ENCODE measurements at regions not wholly inside any gene's neighbourhood (a gene's known extent, or its start where the extent isn't known, plus 50 kb on each side); places are given as distances from the start of the nearest gene placed in this dataset.

DNA sequence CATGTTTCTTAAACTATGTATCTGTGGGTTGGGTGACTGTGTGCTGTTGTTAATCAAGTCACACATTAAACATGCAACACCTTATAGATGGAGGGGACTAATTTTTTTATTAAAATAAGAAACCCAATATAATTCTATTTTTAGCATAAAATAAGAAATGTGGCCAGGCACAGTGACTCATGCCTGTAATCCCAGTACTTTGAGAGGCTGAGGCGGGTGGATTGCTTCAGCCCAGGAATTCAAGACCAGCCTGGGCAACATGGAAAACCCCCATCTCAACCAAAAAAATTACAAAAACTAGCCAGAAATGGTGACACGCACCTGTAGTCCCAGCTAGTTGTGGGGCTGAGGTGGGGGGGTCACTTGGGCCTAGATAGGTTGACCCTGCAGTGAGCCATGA, 1021.0 kb downstream of the EPHA3 start (continued):
- TF ChIP-seq SETDB1 (IDR thresholded peaks at IDR 0.05; ENCODE audit: low read length): no peak
- no peak for TF ChIP-seq ZNF274 (IDR thresholded peaks at IDR 0.05; ENCODE audit: borderline replicate concordance, low read depth, low read length)
- no peak for TF ChIP-seq CXXC5 (CRISPR knock-in tag; IDR thresholded peaks at IDR 0.05)
- TF ChIP-seq, protein P1, sequence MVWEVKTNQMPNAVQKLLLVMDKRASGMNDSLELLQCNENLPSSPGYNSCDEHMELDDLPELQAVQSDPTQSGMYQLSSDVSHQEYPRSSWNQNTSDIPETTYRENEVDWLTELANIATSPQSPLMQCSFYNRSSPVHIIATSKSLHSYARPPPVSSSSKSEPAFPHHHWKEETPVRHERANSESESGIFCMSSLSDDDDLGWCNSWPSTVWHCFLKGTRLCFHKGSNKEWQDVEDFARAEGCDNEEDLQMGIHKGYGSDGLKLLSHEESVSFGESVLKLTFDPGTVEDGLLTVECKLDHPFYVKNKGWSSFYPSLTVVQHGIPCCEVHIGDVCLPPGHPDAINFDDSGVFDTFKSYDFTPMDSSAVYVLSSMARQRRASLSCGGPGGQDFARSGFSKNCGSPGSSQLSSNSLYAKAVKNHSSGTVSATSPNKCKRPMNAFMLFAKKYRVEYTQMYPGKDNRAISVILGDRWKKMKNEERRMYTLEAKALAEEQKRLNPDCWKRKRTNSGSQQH (CRISPR knock-in tag; IDR thresholded peaks at IDR 0.05): no peak
- no peak for TF ChIP-seq RBM39 (optimal IDR thresholded peaks at IDR 0.05; ENCODE audit: low read depth, low read length)

DNA sequence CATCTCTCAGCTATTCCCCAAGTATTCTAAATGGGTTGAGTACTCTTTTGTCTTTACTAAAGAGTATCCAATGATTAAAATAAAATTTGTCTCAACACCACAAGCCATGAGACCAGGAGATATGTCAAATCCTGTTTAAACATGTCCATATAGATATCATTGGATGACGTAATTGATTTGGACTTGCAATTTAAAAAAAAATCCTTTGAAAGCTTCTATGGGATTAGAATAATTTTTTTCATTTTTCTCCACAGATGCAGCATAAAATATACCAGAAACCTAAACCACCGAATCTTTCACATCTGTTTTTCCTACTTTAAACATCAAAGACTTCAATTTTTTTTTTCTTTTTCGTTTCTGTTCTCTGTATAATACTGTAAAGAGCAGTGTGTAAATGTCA, 1022.3 kb downstream of the EPHA3 start:
- in situ Hi-C loops (cut with MboI) (no loop called here), intact Hi-C loops (cut with micrococcal nuclease) (no loop called here)
- CTCF ChIA-PET (ENCODE audit: low intra/inter-chr PET ratio): no interaction called here
- WGBS (ENCODE audit: insufficient coverage, low coverage, missing lambda C conversion rate): 0% methylated on average over 3 of the region's 3 CpGs
- Histone ChIP-seq H3K4me3 (no peak overlapping the region), H3K9ac (ENCODE audit: insufficient read depth in 1 of 2, low read depth in 2 of 2, low read length in 2 of 2) (no peak overlapping the region), H3K27me3 (ENCODE audit: control insufficient read depth in 2 of 2, insufficient read depth in 2 of 2, low read length in 2 of 2) (no peaks in the 10 kb centered on the region), H3K36me3 (ENCODE audit: control insufficient read depth, insufficient read depth, low read length) (no peaks in the 10 kb centered on the region), H4K20me1 (replicated peaks; ENCODE audit: control insufficient read depth, insufficient read depth, low read length) (no peaks in the 10 kb centered on the region), H3K79me2 (ENCODE audit: control insufficient read depth, insufficient read depth, low read length) (no peaks in the 10 kb centered on the region), H3K9me3 (replicated peaks; ENCODE audit: control insufficient read depth, insufficient read depth, low read depth, low read length) (no peaks in the 10 kb centered on the region), H2AFZ (ENCODE audit: low read depth, low read length) (no peak overlapping the region), H3K27ac (ENCODE audit: extremely low read depth, low read depth, low read length) (no peak overlapping the region), H3K4me1 (replicated peaks in 1 of 2; ENCODE audit: control insufficient read depth in 2 of 2, insufficient read depth in 2 of 2, low read length in 2 of 2) (no peaks in the 10 kb centered on the region), H3K9me1 (ENCODE audit: control insufficient read depth, insufficient read depth, low read length) (no peaks in the 10 kb centered on the region), H3K4me2 (ENCODE audit: insufficient read depth, low read length) (no peak overlapping the region)
- DNase-seq (ENCODE audit: extremely low read depth in 1 of 4, low spot score in 3 of 4): no peak
- POLR2A ChIA-PET: no interaction called here
- TF ChIP-seq, protein P2, sequence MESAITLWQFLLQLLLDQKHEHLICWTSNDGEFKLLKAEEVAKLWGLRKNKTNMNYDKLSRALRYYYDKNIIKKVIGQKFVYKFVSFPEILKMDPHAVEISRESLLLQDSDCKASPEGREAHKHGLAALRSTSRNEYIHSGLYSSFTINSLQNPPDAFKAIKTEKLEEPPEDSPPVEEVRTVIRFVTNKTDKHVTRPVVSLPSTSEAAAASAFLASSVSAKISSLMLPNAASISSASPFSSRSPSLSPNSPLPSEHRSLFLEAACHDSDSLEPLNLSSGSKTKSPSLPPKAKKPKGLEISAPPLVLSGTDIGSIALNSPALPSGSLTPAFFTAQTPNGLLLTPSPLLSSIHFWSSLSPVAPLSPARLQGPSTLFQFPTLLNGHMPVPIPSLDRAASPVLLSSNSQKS (CRISPR knock-in tag; IDR thresholded peaks at IDR 0.05): no peak
- TF ChIP-seq SIX5 (IDR thresholded peaks at IDR 0.05; ENCODE audit: borderline replicate concordance in 1 of 2, insufficient read depth in 1 of 2, low read depth in 1 of 2, low read length in 2 of 2) (no peak), ETV6 (IDR thresholded peaks at IDR 0.05; ENCODE audit: borderline replicate concordance in 1 of 2, low read depth in 2 of 2, low read length in 1 of 2) (no peak), ETV6 (CRISPR knock-in tag; IDR thresholded peaks at IDR 0.05; ENCODE audit: borderline replicate concordance) (no peak), GABPB2 (CRISPR knock-in tag; conservative IDR thresholded peaks at IDR 0.05) (no peak)
- TF ChIP-seq, protein P3, sequence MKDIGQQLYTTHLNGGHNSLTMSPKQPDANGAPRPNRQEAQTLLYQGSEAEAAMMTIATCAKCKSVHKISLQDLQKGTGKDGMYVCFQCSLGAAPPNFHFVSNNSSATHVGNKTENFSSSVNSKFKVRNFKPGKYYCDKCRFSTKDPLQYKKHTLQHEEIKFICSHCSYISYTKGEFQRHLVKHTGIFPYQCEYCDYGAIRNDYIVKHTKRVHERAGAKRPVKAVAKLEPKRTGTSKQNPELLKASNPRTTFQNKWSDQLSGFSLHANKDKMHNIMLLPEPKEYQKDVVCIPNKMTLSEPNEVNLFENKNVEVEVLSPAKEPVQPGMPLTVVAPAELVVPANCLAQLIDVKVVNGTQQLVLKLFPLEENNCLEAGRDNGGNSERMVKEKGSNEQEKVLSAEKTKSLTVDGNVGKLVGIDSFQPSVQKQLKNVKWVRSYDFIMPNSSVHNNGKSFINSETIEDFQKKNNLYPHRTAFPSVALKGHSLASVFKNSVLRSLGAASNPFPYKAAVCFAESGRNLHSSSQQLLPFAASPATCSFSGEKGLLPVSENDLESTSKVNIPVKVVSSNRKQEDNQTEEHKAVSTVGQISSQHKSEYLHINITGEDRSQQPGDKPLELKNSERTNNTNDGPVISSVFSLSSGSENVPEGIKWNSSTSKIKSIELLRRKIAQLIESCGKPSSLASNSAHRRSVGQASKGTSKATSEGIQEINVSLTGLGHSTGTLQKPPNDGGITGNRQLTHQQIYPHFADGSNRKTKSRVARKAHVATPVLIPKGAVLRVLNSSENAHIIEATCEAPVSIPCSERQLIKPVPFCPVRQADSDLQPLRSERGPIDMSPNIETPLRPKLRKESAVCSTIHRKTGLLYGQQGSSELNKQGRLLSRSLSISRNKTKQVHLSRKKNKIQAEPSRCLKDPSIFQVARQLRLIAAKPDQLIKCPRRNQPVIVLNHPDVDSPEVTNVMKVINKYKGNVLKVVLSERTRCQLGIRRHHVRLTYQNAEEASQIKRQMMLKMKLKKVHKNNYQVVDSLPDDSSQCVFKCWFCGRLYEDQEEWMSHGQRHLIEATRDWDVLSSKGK (CRISPR knock-in tag; IDR thresholded peaks at IDR 0.05): no peak
- TF ChIP-seq, protein P4, sequence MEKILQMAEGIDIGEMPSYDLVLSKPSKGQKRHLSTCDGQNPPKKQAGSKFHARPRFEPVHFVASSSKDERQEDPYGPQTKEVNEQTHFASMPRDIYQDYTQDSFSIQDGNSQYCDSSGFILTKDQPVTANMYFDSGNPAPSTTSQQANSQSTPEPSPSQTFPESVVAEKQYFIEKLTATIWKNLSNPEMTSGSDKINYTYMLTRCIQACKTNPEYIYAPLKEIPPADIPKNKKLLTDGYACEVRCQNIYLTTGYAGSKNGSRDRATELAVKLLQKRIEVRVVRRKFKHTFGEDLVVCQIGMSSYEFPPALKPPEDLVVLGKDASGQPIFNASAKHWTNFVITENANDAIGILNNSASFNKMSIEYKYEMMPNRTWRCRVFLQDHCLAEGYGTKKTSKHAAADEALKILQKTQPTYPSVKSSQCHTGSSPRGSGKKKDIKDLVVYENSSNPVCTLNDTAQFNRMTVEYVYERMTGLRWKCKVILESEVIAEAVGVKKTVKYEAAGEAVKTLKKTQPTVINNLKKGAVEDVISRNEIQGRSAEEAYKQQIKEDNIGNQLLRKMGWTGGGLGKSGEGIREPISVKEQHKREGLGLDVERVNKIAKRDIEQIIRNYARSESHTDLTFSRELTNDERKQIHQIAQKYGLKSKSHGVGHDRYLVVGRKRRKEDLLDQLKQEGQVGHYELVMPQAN (IDR thresholded peaks at IDR 0.05; ENCODE audit: borderline replicate concordance): no peak
- TF ChIP-seq, protein P5, sequence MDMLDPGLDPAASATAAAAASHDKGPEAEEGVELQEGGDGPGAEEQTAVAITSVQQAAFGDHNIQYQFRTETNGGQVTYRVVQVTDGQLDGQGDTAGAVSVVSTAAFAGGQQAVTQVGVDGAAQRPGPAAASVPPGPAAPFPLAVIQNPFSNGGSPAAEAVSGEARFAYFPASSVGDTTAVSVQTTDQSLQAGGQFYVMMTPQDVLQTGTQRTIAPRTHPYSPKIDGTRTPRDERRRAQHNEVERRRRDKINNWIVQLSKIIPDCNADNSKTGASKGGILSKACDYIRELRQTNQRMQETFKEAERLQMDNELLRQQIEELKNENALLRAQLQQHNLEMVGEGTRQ (CRISPR knock-in tag; IDR thresholded peaks at IDR 0.05): no peak
- ATAC-seq: no peak
- FAIRE-seq: no peak
- no TSS peak for BruUV-seq (replicated peaks)
